ENCODE measurements at regions not wholly inside any gene's neighbourhood (a gene's known extent, or its start where the extent isn't known, plus 50 kb on each side); places are given as distances from the start of the nearest gene placed in this dataset.

GRCh38 chr15:35211240-35211902 lies 126.3 kb upstream of the NANOGP8 start:
- intact Hi-C loops (cut with micrococcal nuclease), result no loop called here
- no peak overlapping the region for H3K27ac Mint-ChIP-seq
- H3K9me3 Mint-ChIP-seq, result no peaks in the 10 kb centered on the region
- H3K4me1 Mint-ChIP-seq (ENCODE audit: low read depth), result no peaks in the 10 kb centered on the region
- no peaks in the 10 kb centered on the region for H3K36me3 Mint-ChIP-seq (ENCODE audit: low read depth)
- no peak overlapping the region for H3K4me3 Mint-ChIP-seq
- H3K27me3 Mint-ChIP-seq, result no peaks in the 10 kb centered on the region

DNA sequence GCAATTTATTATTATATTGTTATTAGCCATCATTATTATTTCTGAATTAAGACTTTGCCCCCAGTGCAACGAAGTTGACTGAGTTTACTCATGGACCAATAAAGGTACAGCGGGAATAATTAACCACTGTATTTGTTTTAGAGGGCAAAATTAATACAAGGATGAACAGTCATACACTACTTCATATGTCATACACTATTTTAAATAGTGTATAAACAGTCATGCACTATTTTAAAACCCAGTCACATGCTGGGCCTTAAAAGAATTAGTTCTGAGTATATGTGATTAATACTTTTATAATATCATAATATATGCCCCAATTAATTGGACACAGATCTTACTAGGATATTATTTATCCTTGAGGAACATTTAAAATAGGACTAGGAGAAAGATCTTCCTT lies 125.3 kb upstream of the NANOGP8 start:
- Mint-ChIP-seq H3K4me3 (no peak overlapping the region), H3K4me1 (ENCODE audit: low read depth) (no peaks in the 10 kb centered on the region), H3K36me3 (ENCODE audit: low read depth) (no peaks in the 10 kb centered on the region), H3K27me3 (no peaks in the 10 kb centered on the region), H3K27ac (no peak overlapping the region), H3K9me3 (no peaks in the 10 kb centered on the region)
- intact Hi-C loops (cut with micrococcal nuclease), result no loop called here

GRCh38 chr15:35209838-35210237 lies 124.7 kb upstream of the NANOGP8 start:
- Mint-ChIP-seq H3K36me3 (ENCODE audit: low read depth) (no peaks in the 10 kb centered on the region), H3K9me3 (no peaks in the 10 kb centered on the region), H3K4me1 (ENCODE audit: low read depth) (no peaks in the 10 kb centered on the region), H3K4me3 (no peak overlapping the region), H3K27ac (no peak overlapping the region), H3K27me3 (no peaks in the 10 kb centered on the region)
- intact Hi-C loops (cut with micrococcal nuclease), result no loop called here

- Mint-ChIP-seq H3K36me3 (ENCODE audit: low read depth) (no peaks in the 10 kb centered on the region), H3K4me3 (no peak overlapping the region), H3K9me3 (no peaks in the 10 kb centered on the region), H3K27ac (no peak overlapping the region), H3K4me1 (ENCODE audit: low read depth) (no peaks in the 10 kb centered on the region), H3K27me3 (no peaks in the 10 kb centered on the region)
- intact Hi-C loops (cut with micrococcal nuclease), result no loop called here
These were observed 123.3 kb upstream of the NANOGP8 start for GRCh38 chr15:35208353-35208752.

- H3K36me3 Mint-ChIP-seq (ENCODE audit: low read depth), result no peaks in the 10 kb centered on the region
- no peaks in the 10 kb centered on the region for H3K27me3 Mint-ChIP-seq
- no peaks in the 10 kb centered on the region for H3K9me3 Mint-ChIP-seq
- no peak overlapping the region for H3K4me3 Mint-ChIP-seq
- intact Hi-C loops (cut with micrococcal nuclease), result no loop called here
- no peaks in the 10 kb centered on the region for H3K4me1 Mint-ChIP-seq (ENCODE audit: low read depth)
- H3K27ac Mint-ChIP-seq, result no peak overlapping the region
These were observed 121.1 kb upstream of the NANOGP8 start for GRCh38 chr15:35206060-35206675.

DNA sequence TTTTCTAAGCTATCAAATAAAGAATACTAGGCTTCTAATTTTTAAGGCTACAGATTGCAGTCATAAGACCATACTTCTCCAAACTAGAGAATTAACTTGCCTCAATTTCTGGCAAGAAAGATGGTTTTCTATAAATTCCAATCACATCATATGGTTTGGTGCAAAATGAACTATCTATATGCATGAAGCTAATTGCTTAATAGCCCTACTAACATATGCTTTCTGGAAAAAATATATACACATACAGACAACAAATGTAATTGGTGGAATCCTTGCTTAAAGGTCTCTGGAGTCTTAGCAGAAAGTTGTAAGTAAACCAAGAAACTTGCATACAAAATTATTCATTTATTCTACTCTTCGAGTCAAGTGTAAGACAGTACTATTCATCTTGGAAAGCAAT lies 113.1 kb upstream of the NANOGP8 start:
- H3K36me3 Mint-ChIP-seq (ENCODE audit: low read depth), result no peaks in the 10 kb centered on the region
- no peak overlapping the region for H3K27ac Mint-ChIP-seq
- H3K9me3 Mint-ChIP-seq, result peaks cover 9% of the 10 kb centered on the region
- H3K4me3 Mint-ChIP-seq, result no peak overlapping the region
- H3K27me3 Mint-ChIP-seq, result no peaks in the 10 kb centered on the region
- intact Hi-C loops (cut with micrococcal nuclease), result no loop called here
- no peaks in the 10 kb centered on the region for H3K4me1 Mint-ChIP-seq (ENCODE audit: low read depth)

GRCh38 chr15:35197754-35198153 lies 112.7 kb upstream of the NANOGP8 start:
- intact Hi-C loops (cut with micrococcal nuclease), result no loop called here

DNA sequence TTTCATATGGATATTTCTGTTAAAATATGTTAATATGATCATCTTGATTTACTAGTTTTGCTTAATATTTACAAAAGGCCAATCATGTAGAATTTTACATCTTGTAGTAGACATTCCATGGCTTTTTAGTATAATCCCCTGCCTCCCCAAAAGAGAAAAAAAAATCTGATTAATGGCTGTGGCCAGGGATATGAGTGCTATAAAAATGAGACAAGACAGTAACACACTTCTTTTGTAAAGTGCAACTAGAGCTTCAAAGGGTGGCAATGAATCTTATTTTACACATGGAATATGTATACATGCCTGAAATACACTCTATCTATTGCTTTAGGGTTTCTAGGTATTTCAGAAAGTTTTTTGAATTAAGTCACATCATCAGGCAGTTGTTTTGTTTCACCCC lies 112.2 kb upstream of the NANOGP8 start:
- intact Hi-C loops (cut with micrococcal nuclease), result no loop called here
- Mint-ChIP-seq H3K36me3 (ENCODE audit: low read depth) (no peaks in the 10 kb centered on the region), H3K27me3 (no peaks in the 10 kb centered on the region), H3K4me3 (no peak overlapping the region), H3K27ac (no peak overlapping the region), H3K9me3 (peaks cover 9% of the 10 kb centered on the region), H3K4me1 (ENCODE audit: low read depth) (no peaks in the 10 kb centered on the region)

More at GRCh38 chr15:35197754-35198153, 112.7 kb upstream of the NANOGP8 start:
- no peak overlapping the region for H3K27ac Mint-ChIP-seq
- no peaks in the 10 kb centered on the region for H3K4me1 Mint-ChIP-seq (ENCODE audit: low read depth)
- no peaks in the 10 kb centered on the region for H3K36me3 Mint-ChIP-seq (ENCODE audit: low read depth)
- H3K4me3 Mint-ChIP-seq, result no peak overlapping the region
- H3K9me3 Mint-ChIP-seq, result peaks cover 9% of the 10 kb centered on the region
- H3K27me3 Mint-ChIP-seq, result no peaks in the 10 kb centered on the region

- H3K27me3 Mint-ChIP-seq, result no peaks in the 10 kb centered on the region
- peaks cover 18% of the 10 kb centered on the region for H3K9me3 Mint-ChIP-seq
- intact Hi-C loops (cut with micrococcal nuclease), result no loop called here
- H3K4me1 Mint-ChIP-seq (ENCODE audit: low read depth), result no peaks in the 10 kb centered on the region
- H3K27ac Mint-ChIP-seq, result no peak overlapping the region
- no peak overlapping the region for H3K4me3 Mint-ChIP-seq
- no peaks in the 10 kb centered on the region for H3K36me3 Mint-ChIP-seq (ENCODE audit: low read depth)
These were observed 111.2 kb upstream of the NANOGP8 start for GRCh38 chr15:35196273-35196672.

DNA sequence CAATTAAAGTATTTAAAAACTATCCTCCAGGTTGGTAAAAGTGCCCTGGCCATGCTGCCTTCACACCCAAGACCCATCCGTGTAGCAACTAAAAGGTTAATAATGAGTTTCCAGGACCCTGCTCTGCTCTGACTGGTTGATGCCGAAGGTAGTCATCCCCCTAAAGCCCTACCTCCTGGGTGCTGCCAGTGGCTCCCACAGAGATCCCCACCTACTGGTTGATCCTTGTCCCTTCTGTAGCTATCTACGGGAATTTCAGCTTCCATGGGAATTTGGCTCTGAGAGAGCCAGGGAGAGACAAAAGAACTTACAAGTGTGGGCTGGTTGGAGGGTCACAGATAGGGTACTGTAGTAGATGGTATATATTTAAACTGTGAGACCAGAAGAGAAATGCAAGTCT lies 110.6 kb upstream of the NANOGP8 start:
- Mint-ChIP-seq H3K27ac (no peak overlapping the region), H3K9me3 (peaks cover 24% of the 10 kb centered on the region), H3K4me1 (ENCODE audit: low read depth) (no peaks in the 10 kb centered on the region), H3K36me3 (ENCODE audit: low read depth) (no peaks in the 10 kb centered on the region), H3K27me3 (no peaks in the 10 kb centered on the region), H3K4me3 (no peak overlapping the region)
- intact Hi-C loops (cut with micrococcal nuclease), result no loop called here

DNA sequence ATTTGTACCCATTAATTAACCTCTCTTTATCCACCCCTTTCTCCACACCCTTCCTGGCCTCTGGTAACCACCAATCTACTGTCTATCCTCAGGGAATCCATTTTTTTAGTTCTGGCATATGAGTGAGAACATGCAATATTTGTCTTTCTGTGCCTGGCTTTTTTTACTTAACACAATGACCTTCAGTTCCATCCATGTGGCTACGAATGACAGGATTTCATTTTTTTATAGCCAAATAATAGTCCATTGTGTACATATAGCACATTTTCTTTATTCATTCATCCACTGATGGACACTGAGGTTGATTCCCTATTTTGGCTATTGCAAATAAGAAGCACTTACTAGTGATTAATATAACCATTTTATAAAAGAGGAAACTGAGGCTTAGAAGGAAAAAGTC lies 109.9 kb upstream of the NANOGP8 start:
- Mint-ChIP-seq H3K4me3 (no peak overlapping the region), H3K27ac (no peak overlapping the region), H3K9me3 (peaks cover 30% of the 10 kb centered on the region), H3K4me1 (ENCODE audit: low read depth) (no peaks in the 10 kb centered on the region), H3K36me3 (ENCODE audit: low read depth) (no peaks in the 10 kb centered on the region), H3K27me3 (no peaks in the 10 kb centered on the region)
- intact Hi-C loops (cut with micrococcal nuclease), result no loop called here

DNA sequence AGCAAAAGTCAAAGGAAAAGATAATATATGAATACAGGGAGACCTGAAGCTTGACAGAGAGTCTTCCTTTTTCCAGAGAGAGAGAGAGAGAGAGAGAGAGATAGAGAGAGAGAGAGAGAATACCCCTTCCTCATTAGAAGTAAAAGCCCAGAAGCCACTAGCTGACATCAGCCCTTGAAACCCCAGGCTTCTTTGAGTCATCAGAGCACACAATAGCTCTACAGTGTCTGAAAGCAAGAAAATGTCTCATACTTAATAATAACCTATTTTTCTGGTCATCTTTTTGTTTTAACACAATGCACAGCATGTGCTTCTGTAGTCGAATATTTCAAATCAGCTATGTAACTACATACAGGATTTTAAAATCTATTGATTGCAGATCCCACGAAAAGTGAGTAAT lies 109.2 kb upstream of the NANOGP8 start:
- Mint-ChIP-seq H3K4me3 (no peak overlapping the region), H3K27me3 (no peaks in the 10 kb centered on the region), H3K9me3 (peaks cover 38% of the 10 kb centered on the region), H3K27ac (no peak overlapping the region), H3K4me1 (ENCODE audit: low read depth) (no peaks in the 10 kb centered on the region), H3K36me3 (ENCODE audit: low read depth) (no peaks in the 10 kb centered on the region)
- intact Hi-C loops (cut with micrococcal nuclease), result no loop called here

DNA sequence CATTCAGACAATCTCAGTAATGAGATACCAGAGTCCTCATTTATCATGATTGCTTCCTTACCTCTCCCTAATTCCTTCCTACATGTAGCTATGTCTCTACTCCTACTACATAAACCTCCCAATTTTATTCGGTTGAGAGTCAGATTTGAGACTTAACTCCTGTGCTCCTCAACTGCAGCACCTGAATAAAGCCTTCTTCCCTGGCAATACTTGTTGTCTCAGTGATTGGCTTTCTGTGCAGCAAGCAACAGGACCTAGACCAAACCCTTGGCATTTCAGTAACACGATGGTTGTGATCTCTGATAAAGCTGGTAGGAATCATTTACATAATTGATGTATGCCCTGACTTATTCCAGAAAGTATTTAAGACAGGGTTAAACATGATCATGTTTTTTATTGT lies 106.7 kb upstream of the NANOGP8 start:
- Mint-ChIP-seq H3K4me1 (ENCODE audit: low read depth) (no peaks in the 10 kb centered on the region), H3K27ac (no peak overlapping the region), H3K4me3 (no peak overlapping the region), H3K36me3 (ENCODE audit: low read depth) (no peaks in the 10 kb centered on the region), H3K9me3 (peaks cover 53% of the 10 kb centered on the region), H3K27me3 (no peaks in the 10 kb centered on the region)
- intact Hi-C loops (cut with micrococcal nuclease), result no loop called here

GRCh38 chr15:35186346-35186745 lies 101.3 kb upstream of the NANOGP8 start:
- Mint-ChIP-seq H3K4me1 (ENCODE audit: low read depth) (no peaks in the 10 kb centered on the region), H3K27ac (no peak overlapping the region), H3K9me3 (peaks cover 36% of the 10 kb centered on the region), H3K4me3 (no peak overlapping the region), H3K36me3 (ENCODE audit: low read depth) (no peaks in the 10 kb centered on the region), H3K27me3 (no peaks in the 10 kb centered on the region)
- intact Hi-C loops (cut with micrococcal nuclease), result no loop called here

DNA sequence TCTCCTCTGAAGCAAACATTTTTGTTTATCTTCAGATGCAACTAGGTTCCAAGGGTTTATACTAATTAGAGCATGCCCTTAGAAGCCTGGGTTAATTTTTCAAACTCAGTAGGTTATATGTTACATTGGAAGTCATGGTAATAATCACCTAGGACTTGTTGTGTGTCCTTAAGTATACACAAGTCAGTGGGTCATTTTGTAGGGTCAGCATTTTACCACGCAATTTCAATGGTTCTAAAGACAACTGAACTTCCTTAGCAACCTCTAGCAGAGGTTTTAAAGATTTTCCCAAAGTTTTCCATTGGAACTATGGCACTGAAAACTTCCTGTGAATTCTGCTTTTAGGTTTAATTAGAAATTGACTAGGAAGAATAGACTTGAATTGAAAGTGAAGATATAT lies 99.6 kb upstream of the NANOGP8 start:
- Mint-ChIP-seq H3K4me1 (ENCODE audit: low read depth) (no peaks in the 10 kb centered on the region), H3K36me3 (ENCODE audit: low read depth) (no peaks in the 10 kb centered on the region), H3K4me3 (no peak overlapping the region), H3K27ac (no peak overlapping the region), H3K27me3 (no peaks in the 10 kb centered on the region), H3K9me3 (peaks cover 19% of the 10 kb centered on the region)
- intact Hi-C loops (cut with micrococcal nuclease), result no loop called here

Data from dendritic cell treated with granulocyte-macrophage colony-stimulating factor and Interleukin-4, amounts not matched to agents 40 ng/mL and 50 ng/mL, for 4 days (primary cell).